ENCODE measurements at regions not wholly inside any gene's neighbourhood (a gene's known extent, or its start where the extent isn't known, plus 50 kb on each side); places are given as distances from the start of the nearest gene placed in this dataset.

DNA sequence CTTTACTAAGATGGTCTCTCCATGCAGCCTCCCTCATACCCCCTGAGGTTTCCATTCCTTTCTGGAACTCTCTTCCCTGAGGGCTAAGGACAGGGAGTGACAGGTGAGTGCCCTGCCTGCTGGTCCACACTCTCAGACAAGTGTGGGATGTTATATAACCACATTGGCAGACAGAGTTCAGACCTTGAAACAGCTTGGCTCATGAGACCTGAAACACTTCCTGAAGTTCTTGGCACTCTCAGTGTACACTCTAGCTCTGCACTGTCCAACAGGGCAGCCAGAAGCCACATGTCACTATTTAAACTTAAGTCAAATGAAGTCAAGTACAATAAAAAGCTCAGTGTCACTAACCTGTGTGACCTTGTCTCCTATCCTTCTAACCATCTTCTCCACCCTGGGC lies 188.5 kb downstream of the ZNF621 start:
- H3K4me3 ChIP-seq (ENCODE audit: low read length) = no peak overlapping the region
- TF ChIP-seq, protein P1, sequence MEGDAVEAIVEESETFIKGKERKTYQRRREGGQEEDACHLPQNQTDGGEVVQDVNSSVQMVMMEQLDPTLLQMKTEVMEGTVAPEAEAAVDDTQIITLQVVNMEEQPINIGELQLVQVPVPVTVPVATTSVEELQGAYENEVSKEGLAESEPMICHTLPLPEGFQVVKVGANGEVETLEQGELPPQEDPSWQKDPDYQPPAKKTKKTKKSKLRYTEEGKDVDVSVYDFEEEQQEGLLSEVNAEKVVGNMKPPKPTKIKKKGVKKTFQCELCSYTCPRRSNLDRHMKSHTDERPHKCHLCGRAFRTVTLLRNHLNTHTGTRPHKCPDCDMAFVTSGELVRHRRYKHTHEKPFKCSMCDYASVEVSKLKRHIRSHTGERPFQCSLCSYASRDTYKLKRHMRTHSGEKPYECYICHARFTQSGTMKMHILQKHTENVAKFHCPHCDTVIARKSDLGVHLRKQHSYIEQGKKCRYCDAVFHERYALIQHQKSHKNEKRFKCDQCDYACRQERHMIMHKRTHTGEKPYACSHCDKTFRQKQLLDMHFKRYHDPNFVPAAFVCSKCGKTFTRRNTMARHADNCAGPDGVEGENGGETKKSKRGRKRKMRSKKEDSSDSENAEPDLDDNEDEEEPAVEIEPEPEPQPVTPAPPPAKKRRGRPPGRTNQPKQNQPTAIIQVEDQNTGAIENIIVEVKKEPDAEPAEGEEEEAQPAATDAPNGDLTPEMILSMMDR (conservative IDR thresholded peaks at IDR 0.05; ENCODE audit: low read length) = no peak
- no peak for DNase-seq (ENCODE audit: low read depth)

DNA sequence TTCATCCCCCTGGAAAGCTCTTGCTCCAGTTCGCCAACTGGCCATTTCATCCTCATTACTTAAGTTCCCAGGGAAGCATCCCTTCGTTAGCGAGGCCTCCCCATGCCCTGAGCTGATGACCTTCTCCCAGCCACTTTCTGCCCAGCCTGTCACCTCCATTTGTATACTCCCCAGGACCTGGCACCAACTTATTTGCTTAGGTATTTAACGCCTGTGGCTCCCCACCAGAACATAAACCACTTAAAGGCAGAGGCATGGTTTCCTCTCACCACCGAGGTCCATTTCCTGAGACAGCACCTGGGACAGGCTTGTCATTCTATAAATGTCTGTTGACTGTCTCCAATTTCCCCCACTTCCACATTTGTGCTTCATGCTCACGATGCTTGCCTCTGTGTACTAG lies 189.0 kb downstream of the ZNF621 start:
- TF ChIP-seq, protein P1 (conservative IDR thresholded peaks at IDR 0.05; ENCODE audit: low read length) = no peak
- DNase-seq (ENCODE audit: low read depth) = no peak

DNA sequence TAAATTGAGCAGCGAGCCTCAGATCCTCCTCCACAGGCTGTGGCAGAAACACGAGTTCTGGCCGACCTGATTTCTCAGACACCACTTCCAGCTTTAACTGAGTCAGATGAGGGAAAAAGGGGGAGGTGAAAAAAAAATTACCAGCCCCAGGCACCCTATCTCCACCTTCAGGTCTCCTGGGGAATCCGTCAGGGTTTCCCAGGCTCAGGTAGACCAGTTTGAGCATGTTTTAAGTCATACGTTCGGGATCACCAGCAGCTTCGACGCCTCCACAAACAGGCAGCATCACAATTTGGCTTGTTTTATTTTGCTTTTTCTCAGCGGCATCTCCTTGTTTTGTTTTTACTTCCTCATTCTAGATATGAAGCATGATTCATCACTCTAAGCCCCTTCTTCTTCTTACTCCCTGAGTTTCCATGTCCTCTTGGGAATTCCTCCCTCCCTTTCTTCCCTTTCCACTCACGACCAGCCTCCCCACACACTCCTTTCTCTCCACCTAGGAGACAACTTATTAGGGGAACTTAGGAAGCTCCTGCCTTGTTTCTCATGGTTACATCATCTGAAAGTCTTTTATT lies 190.1 kb downstream of the ZNF621 start:
- TF ChIP-seq, protein P1 (conservative IDR thresholded peaks at IDR 0.05; ENCODE audit: low read length) = no peak
- H3K4me3 ChIP-seq (ENCODE audit: low read length) = no peak overlapping the region
- DNase-seq (ENCODE audit: low read depth) = no peak

More for the DNA sequence above, 189.0 kb downstream of the ZNF621 start:
- no peak overlapping the region for H3K4me3 ChIP-seq (ENCODE audit: low read length)

DNA sequence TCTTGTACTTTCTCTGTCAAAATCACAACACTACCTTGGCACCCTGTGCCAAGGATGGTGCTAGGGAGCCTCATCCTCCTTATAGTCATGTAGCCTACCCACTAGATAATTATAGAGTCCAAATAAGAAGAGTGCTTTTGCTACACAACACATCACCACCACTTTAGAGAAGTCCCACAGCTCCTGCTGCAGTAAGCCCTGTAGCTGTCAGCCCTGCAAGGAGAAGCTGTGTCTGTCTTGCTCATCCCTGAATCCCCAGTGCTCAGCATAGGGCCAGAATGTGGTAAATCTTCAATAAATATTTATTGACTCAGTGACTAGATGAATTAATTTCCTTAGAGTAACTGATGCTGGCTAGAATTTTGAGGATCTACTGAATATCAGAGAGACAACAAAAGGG lies 190.8 kb downstream of the ZNF621 start:
- H3K4me3 ChIP-seq (ENCODE audit: low read length) = no peak overlapping the region
- TF ChIP-seq, protein P1 (conservative IDR thresholded peaks at IDR 0.05; ENCODE audit: low read length) = no peak
- no peak for DNase-seq (ENCODE audit: low read depth)

DNA sequence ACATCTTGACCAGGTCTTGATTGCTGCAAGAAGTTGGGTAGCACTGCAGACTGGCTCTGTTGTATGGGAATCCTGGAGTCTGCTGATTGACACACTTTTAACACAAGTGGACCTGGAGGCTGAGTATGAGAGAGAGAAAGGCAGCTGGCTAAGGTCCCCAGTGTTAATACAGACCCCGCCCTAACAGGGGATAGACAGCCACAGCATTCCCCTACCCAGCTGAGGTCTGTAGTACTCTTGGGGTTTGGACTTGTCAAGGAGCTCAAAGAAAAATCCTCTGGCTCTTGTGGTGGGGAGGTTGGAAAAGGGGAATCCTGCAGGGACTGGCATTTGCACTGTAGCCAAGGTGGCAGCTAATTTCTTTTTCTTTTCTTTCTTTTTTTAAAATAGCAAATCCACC lies 192.7 kb downstream of the ZNF621 start:
- TF ChIP-seq, protein P1 (conservative IDR thresholded peaks at IDR 0.05; ENCODE audit: low read length) = no peak
- no peak for DNase-seq (ENCODE audit: low read depth)
- no peak overlapping the region for H3K4me3 ChIP-seq (ENCODE audit: low read length)

DNA sequence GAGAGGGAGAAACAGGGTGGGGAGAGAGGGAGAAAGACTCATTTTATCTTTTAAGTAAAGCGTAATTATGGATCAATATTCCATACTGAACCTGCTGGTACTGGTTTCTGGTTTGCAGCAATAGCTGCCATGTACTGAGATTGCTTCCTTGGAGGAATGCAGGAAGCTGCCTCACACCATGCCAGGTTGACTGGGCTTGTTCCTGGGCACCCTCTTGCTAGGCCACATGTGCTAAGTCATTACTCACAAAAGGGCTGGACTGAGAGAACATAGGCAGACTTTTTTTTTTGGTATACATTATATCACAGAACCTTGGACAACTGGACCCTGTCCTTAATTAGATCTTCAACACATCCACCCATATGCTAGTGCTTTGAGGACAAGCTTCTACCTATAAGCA lies 193.4 kb downstream of the ZNF621 start:
- no peak overlapping the region for H3K4me3 ChIP-seq (ENCODE audit: low read length)
- DNase-seq (ENCODE audit: low read depth) = no peak
- TF ChIP-seq, protein P1 (conservative IDR thresholded peaks at IDR 0.05; ENCODE audit: low read length) = no peak

DNA sequence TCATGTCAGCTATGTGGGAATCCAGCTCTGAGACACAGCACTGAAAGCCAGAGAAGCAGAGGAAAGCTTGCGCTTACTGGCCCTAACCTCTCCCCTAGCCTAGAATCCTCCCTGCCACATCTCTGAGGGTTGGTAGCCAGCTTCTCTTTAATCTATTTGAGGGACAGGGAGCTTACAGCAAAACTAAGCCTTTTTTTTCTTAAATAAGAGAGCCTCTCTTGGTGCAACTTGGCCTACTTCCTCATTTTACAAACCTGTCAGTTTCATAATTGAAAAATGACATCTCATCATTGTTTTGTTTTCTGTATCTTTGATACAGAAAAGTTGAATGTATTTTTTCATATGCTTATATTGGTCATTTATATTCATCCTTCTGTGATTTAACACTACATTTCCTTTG lies 193.9 kb downstream of the ZNF621 start:
- DNase-seq (ENCODE audit: low read depth) = no peak
- TF ChIP-seq, protein P1 (conservative IDR thresholded peaks at IDR 0.05; ENCODE audit: low read length) = no peak

More for the DNA sequence above, 193.9 kb downstream of the ZNF621 start:
- H3K4me3 ChIP-seq (ENCODE audit: low read length) = no peak overlapping the region

Data from AG10803 (cell line).